ENCODE measurements at regions not wholly inside any gene's neighbourhood (a gene's known extent, or its start where the extent isn't known, plus 50 kb on each side); places are given as distances from the start of the nearest gene placed in this dataset.
"Not testable (repeated sequence)": the region's sequence is repeated elsewhere in the genome, so short reads cannot be mapped to it uniquely, and the experiment has no call there.

DNA sequence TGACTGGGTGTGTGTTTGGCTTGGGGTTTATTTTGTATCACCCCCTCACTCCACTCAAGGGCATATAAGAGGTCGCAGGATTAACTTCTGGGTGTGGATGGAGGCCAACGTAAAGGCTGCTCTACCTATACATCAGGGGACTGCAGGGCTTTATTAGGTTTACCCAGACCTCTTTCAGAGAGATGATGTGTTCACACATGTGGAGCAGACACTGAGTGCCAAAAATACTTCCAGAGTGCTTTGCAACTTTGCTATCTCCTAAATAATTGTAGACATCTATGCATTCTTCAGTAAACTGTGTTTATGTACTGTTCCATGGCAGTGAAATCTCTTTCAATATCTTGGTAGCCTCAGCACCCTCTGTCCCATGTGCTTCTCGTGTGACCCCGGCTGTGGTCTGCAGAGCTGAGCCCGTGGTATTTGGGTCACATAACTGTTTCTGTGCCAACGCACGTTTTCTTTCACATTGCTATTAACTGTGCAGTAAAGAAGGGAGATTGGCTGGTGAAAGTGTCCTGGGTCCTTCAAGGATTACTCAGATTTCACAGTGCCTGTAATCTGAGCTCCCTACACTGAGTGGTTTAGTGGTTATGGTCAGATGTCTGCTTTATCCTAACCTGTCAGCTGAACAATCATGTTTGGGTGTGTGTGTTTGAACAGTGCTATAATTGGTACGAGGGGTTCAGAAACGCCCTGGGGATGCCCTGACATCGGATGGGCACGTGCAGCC lies 208.1 kb downstream of the VAPA start:
- DNase-seq, result peak; percentile 69

- DNase-seq, result no peak
Observed at GRCh38 chr18:10122988-10123950, 209.5 kb downstream of the VAPA start.

- no peak for DNase-seq
Observed at GRCh38 chr18:10124071-10124470, 210.3 kb downstream of the VAPA start.

- DNase-seq, result no peak
Observed at GRCh38 chr18:10124557-10124956, 210.7 kb downstream of the VAPA start.

GRCh38 chr18:10124967-10125366 lies 211.2 kb downstream of the VAPA start:
- no peak for DNase-seq

- no peak for DNase-seq
Observed at GRCh38 chr18:10127729-10128128, 213.9 kb downstream of the VAPA start.

GRCh38 chr18:10128921-10129501 lies 215.2 kb downstream of the VAPA start:
- no peak for DNase-seq

- DNase-seq, result no peak
Observed at GRCh38 chr18:10130606-10131005, 216.8 kb downstream of the VAPA start.

- DNase-seq, result no peak
Observed at GRCh38 chr18:10131081-10131459, 217.3 kb downstream of the VAPA start.

DNA sequence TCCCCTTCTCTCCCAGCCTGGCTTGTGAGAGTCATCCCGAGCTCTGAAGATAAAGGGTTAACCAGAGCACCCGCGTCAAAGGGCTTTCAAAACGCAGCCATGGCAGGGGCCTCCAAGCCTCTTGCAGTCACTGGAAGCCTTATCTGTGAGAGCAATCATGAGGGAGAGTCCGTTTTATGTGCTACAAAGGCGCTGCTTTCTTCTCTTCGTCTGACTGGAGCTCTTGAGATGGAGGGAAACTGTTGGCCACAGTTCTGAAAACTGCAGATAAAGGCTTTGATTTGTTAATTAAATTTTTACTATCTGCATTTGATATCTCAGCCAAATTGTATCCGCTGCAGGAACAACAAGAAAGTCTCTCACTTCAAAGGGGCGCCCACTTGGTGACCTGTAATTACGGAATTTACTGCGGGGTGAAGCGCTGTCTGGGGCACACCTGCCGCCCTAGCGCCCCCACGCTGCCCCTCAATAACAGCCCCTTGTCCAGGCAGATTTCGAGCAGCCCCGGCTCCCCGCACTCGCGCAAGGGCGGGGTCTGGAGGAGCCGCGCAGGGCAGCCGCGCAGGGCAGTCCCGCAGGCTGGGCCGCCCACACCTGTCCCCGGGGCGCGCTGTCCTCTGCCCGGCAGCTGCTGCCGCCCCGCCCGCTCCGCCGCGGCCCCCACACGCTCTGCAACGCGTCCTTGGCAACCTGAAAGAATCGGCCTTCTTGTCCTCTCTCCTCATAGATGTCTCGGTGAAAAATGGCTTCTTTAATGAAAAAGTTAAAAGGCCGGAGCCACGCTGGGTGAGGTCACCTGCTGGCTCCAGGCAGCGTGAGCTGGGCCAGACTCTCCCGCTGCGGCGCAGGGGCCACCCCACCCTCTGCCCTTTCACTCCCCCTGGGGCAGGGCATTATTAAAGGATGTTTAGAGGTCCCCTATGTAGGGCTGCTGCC lies 217.9 kb downstream of the VAPA start:
- DNase-seq, result no peak

GRCh38 chr18:10133516-10133915 lies 219.7 kb downstream of the VAPA start:
- no peak for DNase-seq

- no peak for DNase-seq
Observed at GRCh38 chr18:10134204-10134603, 220.4 kb downstream of the VAPA start.

- DNase-seq, result not testable (repeated sequence)
Observed at GRCh38 chr18:10134749-10135148, 220.9 kb downstream of the VAPA start.

GRCh38 chr18:10135302-10135926 lies 221.6 kb downstream of the VAPA start:
- no peak for DNase-seq

DNA sequence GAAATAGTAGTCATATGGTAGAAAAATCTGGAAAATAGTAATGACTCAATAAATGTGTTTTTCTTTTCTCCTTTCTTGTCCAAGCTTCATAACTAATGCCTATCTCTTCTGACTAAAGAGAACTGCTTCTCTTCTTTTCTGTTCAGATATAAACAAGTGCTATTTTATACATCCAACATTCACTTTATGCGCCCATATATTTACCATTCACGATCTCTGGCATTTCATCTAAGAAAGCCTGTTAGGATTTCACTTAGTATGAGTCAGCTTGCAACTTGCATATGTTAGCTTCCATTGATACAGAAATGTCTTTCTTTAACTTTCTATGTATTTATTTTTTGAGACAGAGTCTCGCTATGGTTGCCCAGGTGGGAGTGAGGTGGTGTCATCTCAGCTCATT lies 224.9 kb downstream of the VAPA start:
- DNase-seq, result no peak

DNA sequence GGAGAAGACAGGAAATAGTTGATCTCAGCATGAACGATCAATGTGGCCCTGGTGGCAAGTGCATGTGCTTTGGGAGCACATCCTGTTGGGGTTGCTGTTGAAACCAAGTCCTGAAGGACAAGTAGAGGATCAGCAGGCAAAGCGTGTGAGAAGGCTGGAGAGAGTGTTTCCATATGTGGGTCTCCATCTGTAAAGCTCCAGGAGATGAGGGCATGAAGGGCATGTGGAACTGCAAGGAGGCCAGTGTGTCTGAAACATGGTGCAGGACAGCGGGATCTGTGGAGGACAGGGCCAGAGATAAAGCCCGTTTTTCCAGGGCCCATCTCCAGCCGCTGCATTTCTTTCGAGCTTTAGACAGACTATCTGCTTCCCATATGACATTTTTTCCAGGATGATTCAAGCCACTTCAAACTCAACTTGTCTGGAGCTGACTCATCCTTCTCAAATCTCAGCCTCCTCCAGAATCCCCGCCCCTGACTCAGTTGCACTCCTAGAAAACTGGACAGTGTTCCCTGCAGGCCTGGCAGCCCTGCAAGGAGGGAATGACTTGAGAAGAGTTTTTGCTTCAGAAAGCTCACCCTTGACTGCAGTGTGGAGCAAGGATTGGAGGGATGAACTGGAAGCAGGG lies 226.1 kb downstream of the VAPA start:
- peak; percentile 71 for DNase-seq

DNA sequence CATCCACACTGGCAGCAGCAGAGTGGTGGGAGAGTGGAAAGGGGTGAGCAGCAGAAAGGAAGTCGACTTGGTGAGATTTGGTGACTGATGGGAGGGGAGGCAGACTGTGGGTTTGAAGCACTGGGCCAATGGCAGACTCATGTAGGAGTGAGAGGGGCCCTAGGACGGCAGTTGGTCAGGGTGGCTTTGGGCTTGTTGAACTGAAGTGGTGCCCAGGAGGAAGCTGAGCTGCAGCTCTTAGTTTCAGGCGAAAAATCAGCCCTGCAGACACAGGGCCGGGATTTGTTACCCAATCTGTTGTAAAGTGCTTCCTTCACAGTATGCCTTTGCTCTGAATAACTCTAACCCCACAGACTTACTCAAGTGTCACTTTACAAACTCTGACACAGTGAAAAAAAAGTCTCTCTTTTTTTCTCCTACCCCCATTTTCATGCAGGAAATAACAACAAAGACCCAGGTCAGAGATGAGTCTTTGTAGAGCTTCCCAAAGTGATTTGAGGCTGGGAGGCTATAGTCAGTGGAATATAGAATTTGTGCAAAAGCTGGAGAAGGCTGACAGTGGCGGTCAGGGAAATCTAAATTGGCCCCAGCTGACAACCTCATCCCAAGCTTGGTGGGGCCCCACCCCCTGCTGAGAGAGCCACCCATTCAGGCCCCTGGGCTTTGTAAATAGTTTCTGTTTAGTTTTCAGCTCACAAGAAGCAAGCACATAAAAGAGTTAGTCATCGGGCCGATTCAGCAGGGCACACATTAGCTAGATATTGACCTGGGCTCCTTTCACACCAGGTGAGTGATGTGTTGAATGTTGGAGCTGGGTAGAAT lies 226.9 kb downstream of the VAPA start:
- peak; percentile 30 for DNase-seq

GRCh38 chr18:10141559-10141958 lies 227.7 kb downstream of the VAPA start:
- no peak for DNase-seq

DNA sequence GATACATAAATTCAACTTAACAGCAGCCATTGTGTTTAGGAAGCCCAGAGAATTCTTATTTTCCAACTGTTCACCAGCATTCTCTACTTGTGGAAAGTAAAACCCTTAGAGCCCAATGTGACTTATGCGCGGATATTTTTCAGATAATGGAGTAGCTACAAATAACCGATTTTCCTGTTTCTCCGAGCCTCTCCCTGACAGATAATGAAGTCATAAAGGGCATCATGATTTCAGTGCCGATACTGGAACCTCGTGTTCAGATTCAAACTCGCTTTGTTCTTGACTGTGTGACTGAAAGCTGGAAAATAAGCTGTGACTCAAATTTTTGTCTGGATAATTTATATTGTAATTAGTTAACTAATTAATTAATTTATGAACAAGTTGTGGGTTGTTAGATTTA lies 228.2 kb downstream of the VAPA start:
- DNase-seq, result no peak

DNA sequence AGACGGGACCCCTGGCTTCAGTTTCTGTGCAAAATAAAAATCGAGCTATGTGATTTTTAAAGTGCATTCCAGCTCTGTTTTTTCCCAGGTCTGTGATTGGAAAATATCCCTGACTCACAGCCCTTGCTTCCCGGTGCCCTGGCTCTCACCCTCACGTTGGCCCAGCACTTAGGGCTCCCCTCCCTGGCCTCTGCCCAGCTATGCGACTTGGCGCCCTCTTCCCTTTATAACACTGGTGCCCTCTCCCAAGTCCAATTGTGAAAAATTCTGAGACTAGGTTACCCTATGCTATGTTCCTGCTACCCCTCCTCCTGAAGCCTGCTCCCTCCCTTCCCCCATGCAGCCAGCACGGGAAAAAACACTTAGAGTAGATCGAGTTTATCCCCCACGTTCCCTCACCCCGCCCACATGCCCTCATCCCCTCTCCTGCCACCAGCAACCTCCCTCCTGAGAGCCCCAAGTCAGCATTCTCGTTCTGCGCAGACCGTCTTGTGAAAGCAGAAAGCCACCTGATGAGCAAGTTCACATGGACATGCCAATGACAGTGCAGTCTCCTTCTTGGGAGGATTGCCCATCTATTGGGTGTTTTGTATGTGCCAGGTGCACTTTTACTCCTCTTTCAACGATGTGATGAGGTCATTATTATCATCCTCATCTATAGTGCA lies 228.8 kb downstream of the VAPA start:
- DNase-seq, result no peak
